SKM-1 (cell line): ENCODE measurements at regions not wholly inside any gene's neighbourhood (a gene's known extent, or its start where the extent isn't known, plus 50 kb on each side); places are given as distances from the start of the nearest gene placed in this dataset.
"Not testable (repeated sequence)": the region's sequence is repeated elsewhere in the genome, so short reads cannot be mapped to it uniquely, and the experiment has no call there.

Experiments used
- DNase-seq: peaks from one replicate; lab custom pipeline; 2025; ENCODE audit not compliant: unreplicated experiment; lab: John Stamatoyannopoulos, UW

DNA sequence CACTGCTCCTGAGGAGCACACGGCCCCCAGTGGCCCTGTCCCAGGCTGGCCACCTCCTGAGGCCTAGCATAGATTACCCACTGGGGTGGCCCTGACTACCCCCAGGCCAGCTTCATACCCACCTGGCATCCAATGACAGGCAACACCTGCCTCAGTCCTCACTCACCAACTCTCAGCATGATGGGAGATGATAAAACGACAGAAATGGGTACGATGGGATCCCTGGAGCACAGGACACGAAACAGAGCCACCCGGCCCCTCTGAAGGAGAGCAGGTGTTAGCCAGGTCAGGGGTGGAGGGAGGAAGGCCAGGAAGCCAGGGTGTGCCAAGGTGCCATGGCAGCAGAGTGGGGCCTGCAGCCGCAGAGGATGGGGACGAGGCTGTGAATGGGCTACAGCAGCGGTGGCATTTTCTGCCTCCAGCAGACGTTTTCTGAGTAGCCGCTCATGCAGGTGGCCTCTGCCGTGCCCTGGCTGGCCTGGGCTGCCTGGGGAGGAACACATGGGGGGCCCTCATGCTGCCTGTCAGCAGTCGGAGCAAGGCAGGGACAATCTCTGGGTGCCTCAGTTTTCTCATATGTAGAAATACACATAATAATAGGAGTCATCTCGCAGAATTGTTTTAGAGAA is 50.2 kb upstream of the FGF3 start:
- DNase-seq, result no peak

DNA sequence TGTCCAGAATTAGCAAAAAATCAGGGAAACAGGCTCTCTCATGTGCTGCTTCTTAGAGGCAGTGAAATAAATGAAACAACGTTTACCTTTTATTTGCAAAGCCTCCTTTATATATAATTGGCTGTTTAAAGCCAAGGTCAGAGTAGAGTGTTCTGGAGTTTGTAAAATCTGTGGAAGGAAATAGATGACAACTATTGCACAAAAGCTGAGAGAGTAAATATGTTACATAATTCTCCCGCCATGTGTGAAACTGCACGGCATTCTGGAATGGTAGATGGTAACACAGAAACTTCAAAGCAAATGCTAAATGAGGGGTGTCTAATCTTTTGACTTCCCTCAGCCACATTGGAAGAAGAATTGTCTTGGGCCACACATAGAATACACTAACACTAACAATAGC is 51.5 kb upstream of the FGF3 start:
- DNase-seq, result no peak

DNA sequence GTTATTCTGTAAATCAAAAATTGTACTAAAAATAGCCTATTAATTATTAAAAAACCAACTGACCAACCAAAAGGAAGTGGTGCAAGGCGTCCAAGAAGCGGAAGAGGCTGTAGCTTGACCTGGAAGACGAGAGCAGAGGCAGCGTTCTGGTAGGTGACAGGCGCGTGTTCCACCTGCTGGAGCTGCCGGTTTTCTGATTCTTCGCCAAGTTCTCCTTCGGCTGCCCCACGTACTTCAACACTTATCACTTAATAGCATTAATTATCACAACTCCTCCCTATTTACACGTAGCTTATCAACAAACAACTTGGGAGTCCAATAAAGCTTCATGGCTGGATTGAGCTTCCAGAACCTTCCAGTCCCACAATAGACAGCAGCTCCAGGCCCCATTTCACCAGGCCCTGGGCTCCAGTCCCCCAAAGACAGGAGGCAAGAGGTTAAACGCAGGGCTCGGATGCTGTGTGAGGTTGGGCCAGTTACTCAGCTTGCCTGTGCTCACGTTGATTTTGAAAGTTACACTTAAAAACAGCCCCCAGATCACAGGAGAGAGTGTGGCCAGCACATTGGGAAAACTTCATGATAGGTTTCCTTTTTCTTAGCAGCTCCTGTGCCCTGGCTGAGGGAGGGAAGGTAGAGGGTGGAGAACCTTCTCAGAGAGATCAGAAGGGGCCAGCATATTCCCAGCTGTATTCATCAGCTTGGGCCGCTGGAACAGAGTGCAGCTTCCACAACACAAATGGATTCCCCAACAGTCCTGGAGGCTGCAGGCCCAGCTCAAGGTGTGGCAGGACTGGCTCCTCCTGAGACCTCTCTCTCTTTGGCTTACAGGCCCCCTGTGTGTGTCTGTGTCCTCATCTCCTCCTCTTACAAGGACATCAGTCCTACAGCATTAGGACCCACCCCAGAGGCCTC is 54.2 kb upstream of the FGF3 start:
- DNase-seq, result no peak

DNA sequence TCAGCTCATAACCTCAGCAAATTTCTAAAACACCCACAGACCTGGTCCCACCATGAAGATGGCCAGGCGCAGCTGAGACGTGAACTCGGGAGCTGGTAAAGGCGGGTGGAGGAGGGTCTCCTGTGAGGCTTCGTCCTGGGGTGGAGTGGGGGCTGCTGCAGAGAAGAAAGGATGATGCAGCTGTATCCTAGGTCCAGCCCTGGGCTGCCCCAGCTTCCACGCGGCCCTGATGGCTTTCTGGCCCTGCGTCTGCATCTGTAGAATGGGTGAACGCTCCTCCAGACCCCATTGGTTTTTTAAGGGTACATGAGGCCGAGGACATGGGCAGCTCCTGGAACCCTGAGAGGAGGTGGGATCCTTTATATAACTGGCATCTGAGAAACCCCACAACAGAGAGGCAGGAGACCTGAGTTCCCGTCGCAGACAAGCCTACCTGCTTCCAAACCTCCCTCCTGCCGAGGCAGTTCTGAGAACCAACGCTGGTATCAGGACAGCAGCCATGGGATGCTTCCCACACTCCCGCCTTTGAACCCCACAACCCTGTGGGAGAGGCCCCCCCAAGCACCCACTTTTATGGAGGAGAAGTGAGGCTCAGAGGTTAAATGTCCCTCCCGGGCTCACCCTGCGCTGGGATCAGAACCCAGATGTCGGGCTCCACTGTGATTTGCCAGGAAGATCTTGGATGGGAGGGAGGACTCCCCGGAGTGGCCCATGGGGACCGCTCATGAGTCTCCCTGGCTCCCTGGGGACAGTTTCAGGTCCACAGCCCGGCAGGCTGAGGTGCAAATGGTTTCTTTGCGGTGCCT is 55.2 kb upstream of the FGF3 start:
- DNase-seq, result no peak

DNA sequence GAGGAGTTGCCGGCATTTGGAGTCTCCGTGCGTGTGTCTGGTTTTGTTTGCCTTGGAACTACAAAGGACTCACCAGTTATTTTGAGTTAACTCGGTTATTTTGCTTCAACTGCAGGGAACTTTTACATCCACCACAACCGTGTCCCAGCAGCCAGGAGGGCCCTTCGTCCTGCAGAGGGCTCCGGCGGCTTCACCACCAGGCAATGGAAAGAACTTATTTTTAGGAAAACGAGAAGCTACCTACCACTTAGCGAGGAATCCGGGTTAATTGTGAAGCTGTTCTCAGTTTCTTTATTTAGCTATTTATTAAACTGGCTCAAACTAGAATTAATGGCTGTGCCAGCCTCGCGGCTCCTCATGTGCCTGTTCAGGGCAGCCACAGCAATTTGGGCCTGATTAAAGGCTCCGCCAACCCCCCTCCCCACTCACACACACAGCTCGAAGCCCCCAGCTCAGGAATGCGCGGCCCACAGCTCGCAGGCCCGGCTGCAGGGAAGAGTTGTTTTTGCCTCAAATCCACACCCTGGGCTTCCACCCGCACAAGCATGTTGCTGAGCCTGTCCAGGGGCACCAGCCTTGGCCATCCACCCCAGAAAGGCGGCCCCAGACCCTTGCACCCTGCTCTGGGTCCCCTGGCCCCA is 55.9 kb upstream of the FGF3 start:
- no peak for DNase-seq

DNA sequence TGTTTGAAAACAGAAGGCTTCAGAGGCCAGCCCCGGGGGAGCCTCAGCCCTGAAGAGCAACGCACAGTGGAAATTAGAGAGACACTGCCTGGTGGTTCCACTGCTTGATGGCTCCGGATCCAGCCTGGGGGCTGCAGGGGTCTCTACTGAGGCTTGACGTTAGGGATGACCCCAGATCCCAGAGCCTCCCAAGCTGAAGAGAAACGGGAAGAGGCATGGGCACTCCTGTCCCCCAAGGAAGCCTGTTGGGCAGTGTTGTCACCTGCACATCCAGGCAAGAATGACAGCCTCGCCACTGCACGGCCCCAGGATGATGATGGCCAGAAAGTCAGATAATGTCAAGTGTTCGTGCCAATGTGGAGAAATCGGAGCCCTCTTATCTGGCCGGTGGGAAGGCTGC is 56.8 kb upstream of the FGF3 start:
- no peak for DNase-seq

DNA sequence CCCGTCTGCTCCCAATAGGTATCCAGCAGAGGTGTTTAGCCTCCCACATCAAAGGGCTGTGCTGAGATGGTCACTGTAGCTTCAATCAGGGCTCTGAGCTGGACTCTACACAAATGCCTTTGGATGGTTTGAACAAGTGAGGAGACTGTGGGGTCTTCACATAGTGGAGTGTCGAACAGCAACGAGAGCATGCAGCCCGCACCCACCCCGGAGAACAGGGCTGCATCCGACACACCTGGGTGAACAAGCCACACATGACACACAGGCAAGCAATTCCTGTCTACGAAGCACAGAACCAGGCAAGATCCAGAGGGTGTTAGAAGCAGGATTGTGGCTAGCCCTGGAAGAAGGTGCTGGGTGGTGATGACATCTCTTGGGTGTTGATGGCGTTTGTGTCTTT is 58.0 kb upstream of the FGF3 start:
- DNase-seq, result no peak

DNA sequence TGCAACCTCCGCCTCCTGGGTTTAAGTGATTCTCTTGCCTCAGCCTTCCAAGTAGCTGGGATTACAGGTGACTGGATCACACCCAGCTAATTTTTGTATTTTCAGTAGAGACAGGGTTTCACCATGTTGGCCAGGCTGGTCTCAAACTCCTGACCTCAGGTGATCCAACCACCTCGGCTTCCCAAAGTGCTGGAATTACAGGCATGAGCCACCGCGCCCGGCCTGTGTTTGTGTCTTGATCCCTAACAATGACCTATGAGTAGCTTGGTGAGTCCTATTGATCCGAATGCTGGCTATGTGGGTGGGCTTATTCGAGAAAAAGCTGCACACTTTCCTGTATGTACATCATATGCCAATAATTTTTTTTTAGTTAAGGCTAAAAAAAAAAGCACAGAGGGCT is 58.5 kb upstream of the FGF3 start:
- not testable (repeated sequence) for DNase-seq

DNA sequence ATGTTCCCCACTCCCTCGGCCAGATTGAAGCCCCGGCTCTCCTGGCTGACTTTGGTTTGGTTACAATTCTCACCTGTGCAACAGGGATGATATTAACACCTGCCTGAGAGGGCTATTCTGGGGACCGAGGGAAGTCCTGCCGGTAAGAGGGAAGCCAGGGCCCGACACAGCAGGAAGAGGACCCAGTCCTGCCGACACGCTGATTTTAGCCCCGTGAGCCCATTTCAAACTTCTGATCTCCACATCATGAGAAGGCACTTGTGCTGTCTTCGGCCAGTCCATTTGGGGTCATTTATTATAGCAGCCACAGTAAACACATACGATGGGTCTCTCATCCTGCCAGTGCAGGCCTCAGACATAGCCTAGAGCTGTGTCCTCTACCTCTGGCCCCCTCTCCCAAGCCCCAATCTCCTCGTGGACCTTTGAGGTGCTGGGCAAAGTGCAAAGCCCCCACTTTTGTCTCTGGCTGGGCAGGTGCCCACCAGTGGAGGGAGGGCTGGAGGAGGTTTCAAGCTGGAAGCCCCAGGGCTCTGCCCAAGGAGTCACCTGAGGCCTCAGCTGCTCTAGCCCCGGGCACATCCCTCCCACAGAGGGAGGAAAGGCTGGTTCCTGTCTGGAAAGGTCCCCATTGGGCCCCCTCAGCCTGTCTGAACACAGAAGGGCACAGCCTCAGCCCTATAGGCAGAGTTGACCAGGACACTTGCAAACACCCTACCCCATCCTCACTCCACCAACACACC is 59.1 kb upstream of the FGF3 start:
- DNase-seq, result no peak

DNA sequence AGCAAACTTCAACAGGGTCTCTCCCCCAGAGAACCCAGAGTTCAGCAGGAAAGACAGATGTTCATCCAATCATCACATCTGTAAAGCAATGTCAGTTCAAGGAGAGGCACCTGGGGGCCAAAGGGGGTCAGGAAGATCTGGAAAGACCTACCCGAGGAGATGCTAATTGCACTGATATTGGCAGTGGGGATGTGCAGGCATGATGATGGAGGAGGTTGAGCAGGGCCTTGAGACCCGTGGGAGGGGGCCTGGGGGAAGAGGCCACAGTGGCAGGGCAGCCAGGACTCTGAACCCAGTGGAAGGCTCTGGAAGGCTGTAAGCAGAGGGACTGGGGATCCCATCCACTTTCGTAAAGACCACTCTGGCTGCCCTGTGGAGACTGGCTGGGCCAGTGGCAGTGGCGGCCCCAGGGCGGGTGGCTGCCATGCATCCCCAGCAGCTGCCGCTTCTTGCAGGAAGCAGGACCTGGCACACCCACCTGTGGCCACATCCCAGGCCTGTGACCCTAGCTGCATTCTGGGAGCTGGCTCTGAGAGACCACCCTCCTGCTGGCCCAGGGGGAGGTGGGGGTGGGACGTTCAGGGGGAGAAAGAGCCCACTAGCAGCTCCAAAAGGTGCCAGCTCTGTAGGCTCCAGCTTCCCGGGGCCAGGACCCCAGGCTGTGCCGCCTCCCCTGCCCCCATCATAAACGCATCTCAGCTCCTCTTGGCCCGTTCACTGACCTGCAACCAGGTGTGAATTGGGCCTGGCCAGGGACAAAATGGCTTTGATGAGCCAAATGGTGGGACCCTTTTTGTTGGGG is 59.9 kb upstream of the FGF3 start:
- no peak for DNase-seq

DNA sequence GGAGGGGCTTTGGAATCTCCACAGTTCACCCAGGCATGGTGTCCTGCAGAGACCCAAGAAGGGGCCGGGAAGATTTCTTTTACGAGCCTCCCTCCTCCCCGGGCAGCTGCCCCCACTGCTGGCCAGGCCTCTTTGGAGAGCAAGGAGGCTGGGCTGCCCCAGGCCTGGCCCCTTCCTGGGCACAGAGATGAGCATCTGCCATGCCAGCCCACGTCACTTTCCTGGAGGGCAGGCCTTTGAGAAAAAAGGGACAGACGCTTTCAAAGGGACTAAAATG is 60.5 kb upstream of the FGF3 start:
- no peak for DNase-seq

DNA sequence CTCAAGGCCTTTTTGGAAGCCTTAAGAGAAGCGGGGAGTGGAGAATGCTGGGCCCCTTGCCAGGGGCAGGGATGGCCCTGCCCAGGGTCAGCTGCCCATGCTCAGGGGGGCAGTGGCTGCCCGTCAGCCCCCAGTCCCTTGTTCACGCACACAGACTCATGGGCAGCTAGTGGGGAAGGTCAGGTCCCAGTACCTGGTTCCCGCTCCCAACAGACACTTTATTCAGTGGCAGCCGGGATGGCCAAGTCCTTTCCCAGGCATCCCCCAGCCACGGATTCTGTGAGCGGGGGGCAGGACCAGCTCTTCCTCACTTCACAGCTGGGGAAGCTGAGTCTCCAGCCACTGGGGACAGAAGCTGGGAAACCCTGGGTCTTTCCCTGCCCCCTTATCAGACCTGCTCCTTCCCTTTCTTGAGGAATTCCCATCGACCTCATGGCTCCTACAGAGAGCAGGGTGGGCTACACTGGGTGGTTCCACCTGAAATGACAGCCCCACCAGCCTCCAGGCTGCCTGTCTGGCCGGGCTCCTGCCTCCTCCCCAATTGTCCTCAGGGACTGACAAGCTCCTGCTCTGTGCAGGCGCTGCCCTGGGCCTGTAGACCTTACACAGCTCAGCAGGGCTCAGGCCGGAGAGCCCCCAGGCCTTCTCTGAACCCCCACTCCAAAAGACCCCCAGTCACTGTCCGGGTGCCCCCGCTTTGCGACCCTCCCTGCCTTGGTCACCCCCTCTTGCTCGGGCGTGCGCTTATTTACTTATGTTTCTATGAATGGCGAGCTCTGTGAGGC is 61.0 kb upstream of the FGF3 start:
- DNase-seq, result no peak

DNA sequence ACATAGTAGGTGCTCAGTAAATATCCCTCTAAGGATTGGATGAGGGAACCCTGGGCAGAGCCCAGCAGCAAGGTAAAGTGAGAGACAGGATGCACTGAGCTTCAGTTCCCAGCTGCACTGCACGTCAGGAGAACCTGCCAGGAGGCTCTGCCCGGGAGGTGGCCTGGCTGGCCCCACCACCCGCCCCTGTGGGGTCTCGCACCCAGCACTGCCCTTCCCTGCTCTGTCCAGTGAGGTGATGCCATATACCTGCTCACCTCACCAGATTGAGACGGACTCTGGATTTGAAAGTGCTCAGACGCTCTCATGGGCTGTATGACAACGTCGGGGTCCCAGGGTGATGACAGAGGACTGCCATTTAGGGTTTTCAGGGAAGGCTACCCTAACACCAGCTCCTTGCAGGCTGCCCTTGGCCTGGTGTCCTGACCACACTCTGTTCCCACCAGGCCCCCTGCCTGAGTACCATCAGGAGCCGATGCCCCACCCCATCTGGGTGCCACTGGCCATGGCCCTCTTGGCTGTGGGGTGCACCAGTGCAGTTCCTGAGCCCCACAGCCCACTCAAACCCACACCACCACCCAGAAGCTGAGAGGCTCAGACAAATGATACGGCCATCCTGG is 61.7 kb upstream of the FGF3 start:
- DNase-seq, result no peak

DNA sequence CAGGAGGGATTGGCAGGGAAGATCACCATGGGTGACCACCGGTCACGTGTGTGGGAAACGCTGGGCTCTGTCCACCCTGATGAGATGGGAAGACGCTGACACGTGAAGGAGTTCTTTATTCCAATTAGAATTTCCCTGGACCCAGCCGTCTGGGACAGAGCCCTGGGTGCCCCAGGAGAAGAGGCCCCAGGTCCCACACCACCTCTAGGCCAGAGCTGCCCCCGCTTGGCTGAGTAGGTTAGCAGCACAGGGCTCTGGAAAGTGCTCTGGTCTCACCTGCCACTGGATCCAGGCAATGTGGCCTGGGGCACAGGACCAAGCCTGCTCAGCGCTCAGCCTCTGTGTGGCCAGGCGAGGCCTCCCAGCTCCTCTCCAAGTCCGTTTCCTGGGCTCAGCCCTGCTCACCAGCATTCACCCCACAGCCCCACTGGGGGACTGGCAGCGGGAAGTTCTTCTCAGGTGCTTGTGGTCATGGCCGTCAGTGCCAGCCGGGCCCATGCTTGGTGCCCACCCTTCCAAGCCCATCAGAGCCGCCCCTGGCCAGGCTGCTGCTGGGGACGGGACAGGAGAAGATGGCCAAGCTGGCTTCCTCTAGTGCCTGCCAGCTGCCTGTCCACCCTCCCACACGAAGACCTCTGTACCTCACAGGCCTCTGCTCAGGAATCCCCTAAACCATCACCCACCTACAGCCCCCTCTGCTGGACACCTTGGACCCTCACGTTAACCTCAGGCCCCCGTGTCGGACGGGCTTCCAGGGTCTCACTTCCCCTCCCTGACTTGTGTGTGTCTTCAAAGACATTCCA is 62.5 kb upstream of the FGF3 start:
- DNase-seq, result no peak

DNA sequence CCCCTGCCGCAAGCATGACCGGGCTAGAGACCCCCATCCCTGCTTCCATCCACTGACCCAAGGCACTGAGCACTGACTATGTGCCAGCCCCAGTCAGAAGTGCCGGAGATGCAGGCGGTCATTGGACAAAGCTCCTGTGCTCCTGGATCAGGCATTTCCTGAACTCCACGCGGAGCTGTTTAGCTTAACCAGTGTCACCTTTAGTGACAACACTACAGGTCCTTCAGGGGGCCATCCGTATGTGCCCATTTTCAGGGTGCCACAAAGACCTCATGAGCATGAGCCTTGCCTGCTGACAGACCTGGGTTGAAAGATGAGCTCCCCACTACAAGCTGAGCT is 63.0 kb upstream of the FGF3 start:
- DNase-seq, result no peak

DNA sequence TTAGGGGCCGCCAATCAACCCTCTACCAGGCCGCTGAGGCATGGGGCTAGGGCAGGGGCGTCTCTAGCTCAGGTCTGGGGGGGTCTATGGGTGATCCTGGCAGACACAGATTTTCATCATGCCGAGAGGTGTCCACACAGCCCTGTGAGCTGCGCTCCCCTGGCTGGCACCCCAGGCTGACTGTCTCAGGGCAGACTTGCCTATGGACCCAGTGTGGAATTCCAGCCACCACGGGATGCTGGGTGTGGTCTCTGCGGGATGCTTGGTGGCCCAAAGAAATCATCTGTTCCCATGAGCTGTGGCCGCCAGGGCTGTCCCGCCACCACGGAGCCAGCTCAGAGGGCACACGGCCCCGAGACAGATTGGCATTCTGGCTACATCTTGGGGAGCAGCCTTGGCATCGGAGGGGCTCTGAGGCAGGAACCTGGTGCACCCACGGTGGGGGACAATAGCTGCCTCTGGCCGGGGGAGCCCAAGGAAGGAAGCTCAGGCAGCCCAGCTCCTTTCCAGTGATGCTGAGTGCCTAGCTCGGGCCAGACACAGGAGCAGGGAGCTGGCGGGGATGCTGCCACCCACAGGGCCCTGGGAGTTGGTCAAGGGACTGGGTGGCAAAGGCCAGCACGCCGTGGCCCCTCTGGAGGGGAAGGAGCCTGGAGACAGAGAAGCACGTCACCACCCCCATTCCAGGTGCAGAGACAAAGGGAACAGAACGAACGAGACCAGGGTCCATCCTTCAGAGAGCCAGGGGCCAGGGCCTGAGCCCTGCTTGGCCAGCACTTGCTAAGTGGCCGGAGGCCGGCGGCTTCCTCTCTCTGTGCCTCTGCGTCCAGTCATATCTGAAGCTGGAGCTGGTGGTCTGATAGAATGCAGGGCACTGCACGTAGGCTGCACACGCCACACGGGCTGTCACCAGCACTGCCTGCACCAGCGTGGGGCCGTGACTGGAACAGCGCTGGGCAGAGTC is 64.4 kb upstream of the FGF3 start:
- no peak for DNase-seq

DNA sequence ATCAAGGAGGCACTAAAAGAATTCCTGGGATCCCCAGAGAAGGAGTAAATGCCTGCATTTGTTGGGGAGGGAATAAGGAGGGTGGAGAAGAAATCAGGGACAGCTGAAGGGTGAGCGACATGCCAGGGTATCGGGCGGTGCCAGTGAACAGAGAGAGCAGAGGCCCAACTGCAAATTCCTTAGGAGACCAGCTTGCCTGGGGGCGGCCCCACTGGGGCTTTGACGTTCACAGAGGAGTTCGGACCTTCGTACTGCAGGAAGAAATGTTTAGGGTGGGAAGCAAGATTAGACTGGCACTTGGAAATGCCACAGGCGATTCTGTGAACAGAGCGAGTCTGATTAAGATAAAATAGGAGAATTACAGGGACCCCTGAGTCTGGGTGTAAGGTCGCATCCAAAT is 65.1 kb upstream of the FGF3 start:
- no peak for DNase-seq
